HepG2 (cell line): ENCODE measurements at regions not wholly inside any gene's neighbourhood (a gene's known extent, or its start where the extent isn't known, plus 50 kb on each side); places are given as distances from the start of the nearest gene placed in this dataset.

Experiments
- ATAC-seq: fragments of 200-7000 bp; cut with Tn5 transposase; 3 replicates; pipeline ENCODE4 v1.9.1; 2020; ENCODE audit warnings: mild to moderate bottlenecking, moderate library complexity
- BruUV-seq: library from RNA; stranded (reverse); fragments of 400-500 nt; replicated peaks from 2 replicates; lab custom pipeline; 2021; lab: Mats Ljungman, UMichigan
- CTCF ChIA-PET: fragments of 300-600 bp; formaldehyde crosslinking; extraction: SDS; loops from one replicate; lab custom pipeline; 2021; ENCODE audit warnings: low total read pairs, inconsistent platforms, low intra/inter-chr PET ratio; lab: Yijun Ruan, JAX
- POLR2A ChIA-PET: fragments of 350-600 bp; sonication (Branson Sonifier 250); formaldehyde crosslinking; loops from one replicate; lab custom pipeline; 2020; ENCODE audit warnings: antibody characterized with exemption, inconsistent platforms; lab: Yijun Ruan, JAX
- DNase-seq: peaks from one replicate; pipeline ENCODE4 v3.0.0-alpha.2; 2015; ENCODE audit warnings: low spot score
- FAIRE-seq: peaks from 3 replicates; lab custom pipeline; 2011; peaks lifted over from hg19 to GRCh38; lab: Jason Lieb, UNC
- H2AFZ ChIP-seq: one replicate; pipeline ENCODE4 v1.6.1; 2011; ENCODE audit warnings: low read length, inconsistent platforms
- H3K27ac ChIP-seq: fragments of 300-600 bp; 3 replicates; pipeline ENCODE4 v1.8.0; 2011; ENCODE audit warnings: mixed run types, mild to moderate bottlenecking, mixed read lengths, low read length, inconsistent platforms; ENCODE audit not compliant: insufficient read depth; ENCODE audit errors: extremely low read length
- H3K27me3 ChIP-seq, 2 experiments: fragments of 200-600 bp in 1 of 2; 2 replicates in 1 of 2; 3 replicates in 1 of 2; pipeline versions ENCODE4 v1.6.0 to v1.8.0; 2011; ENCODE audit warnings: low read length in 2 of 2, mild to moderate bottlenecking in 2 of 2, moderate library complexity in 2 of 2, inconsistent platforms in 1 of 2; ENCODE audit not compliant: insufficient read depth in 2 of 2, control insufficient read depth in 1 of 2
- H3K36me3 ChIP-seq, 2 experiments: fragments of 200-600 bp in 1 of 2; replicated peaks in 1 of 2; 2 replicates in 1 of 2; 3 replicates in 1 of 2; pipeline versions ENCODE4 v1.5.1 to v1.8.0; 2011; ENCODE audit warnings: low read length in 2 of 2, inconsistent platforms in 1 of 2; ENCODE audit not compliant: insufficient read depth in 2 of 2, control insufficient read depth in 1 of 2
- H3K4me1 ChIP-seq: 2 replicates; pipeline ENCODE4 v1.5.1; 2012; ENCODE audit warnings: low read length, inconsistent platforms; ENCODE audit not compliant: insufficient read depth
- H3K4me2 ChIP-seq: 2 replicates; pipeline ENCODE4 v1.6.0; 2011; ENCODE audit warnings: low read depth, low read length, inconsistent platforms
- H3K4me3 ChIP-seq, 3 experiments: fragments of 200-600 bp in 1 of 3; sonication (generic), shearing (Covaris generic) in 1 of 3; replicated peaks in 1 of 3; 2 replicates each; pipeline ENCODE4 v1.5.1; 2011 to 2016; ENCODE audit warnings: low read length in 3 of 3, inconsistent platforms in 2 of 3, low read depth in 2 of 3, mild to moderate bottlenecking in 2 of 3, control low read depth in 1 of 3, mixed read lengths in 1 of 3; ENCODE audit not compliant: insufficient read depth in 1 of 3
- H3K79me2 ChIP-seq: one replicate; pipeline ENCODE4 v1.6.1; 2011; ENCODE audit warnings: low read length, inconsistent platforms; ENCODE audit not compliant: insufficient read depth
- H3K9ac ChIP-seq: 2 replicates; pipeline ENCODE4 v1.6.0; 2011; ENCODE audit warnings: mild to moderate bottlenecking, low read depth, low read length, inconsistent platforms; ENCODE audit not compliant: insufficient read depth
- H3K9me3 ChIP-seq: 2 replicates; pipeline ENCODE4 v1.5.1; 2012; ENCODE audit warnings: mild to moderate bottlenecking, low read length
- H4K20me1 ChIP-seq: 2 replicates; pipeline ENCODE4 v1.6.0; 2011; ENCODE audit warnings: inconsistent platforms, mild to moderate bottlenecking, low read length, moderate library complexity; ENCODE audit not compliant: insufficient read depth
- HOXA3 ChIP-seq: sonication (generic); formaldehyde crosslinking; IDR thresholded peaks from 2 replicates; pipeline ENCODE4 v1.5.0; 2020; ENCODE audit warnings: missing genetic modification reagents
- NR2C2 ChIP-seq: sonication (generic); formaldehyde crosslinking; IDR thresholded peaks from 2 replicates; pipeline ENCODE4 v1.4.0; 2020; ENCODE audit warnings: missing genetic modification reagents, mild to moderate bottlenecking, moderate library complexity, borderline replicate concordance
- PATZ1 ChIP-seq: sonication (generic); formaldehyde crosslinking; IDR thresholded peaks from 2 replicates; pipeline ENCODE4 v1.4.0; 2020; ENCODE audit warnings: missing genetic modification reagents
- PCBP1 ChIP-seq: fragments of 200-400 bp; formaldehyde crosslinking; IDR thresholded peaks from 2 replicates; pipeline ENCODE4 v1.6.1; 2017; ENCODE audit warnings: mild to moderate bottlenecking, low read depth, low read length, borderline replicate concordance
- POLR2AphosphoS5 ChIP-seq: IDR thresholded peaks from 2 replicates; pipeline ENCODE4 v1.6.1; 2012; ENCODE audit warnings: low read depth, low read length
- RXRB ChIP-seq: IDR thresholded peaks from 2 replicates; pipeline ENCODE4 v1.6.1; 2016; ENCODE audit warnings: borderline replicate concordance, missing genetic modification reagents, missing compliant biosample characterization
- SP140L ChIP-seq: sonication (generic); formaldehyde crosslinking; IDR thresholded peaks from 2 replicates; pipeline ENCODE4 v1.4.0; 2020; ENCODE audit warnings: missing genetic modification reagents, borderline replicate concordance
- XRCC5 ChIP-seq: fragments of 200-400 bp; formaldehyde crosslinking; optimal IDR thresholded peaks from 2 replicates; pipeline ENCODE3; 2017; ENCODE audit warnings: mild to moderate bottlenecking, low read length
- ZFP82 ChIP-seq: sonication (generic); formaldehyde crosslinking; IDR thresholded peaks from 2 replicates; pipeline ENCODE4 v1.5.1; 2020; ENCODE audit warnings: mild to moderate bottlenecking, missing genetic modification reagents, borderline replicate concordance
- ZNF33B ChIP-seq: sonication (generic); formaldehyde crosslinking; IDR thresholded peaks from 2 replicates; pipeline ENCODE4 v1.5.1; 2020; ENCODE audit warnings: mild to moderate bottlenecking, missing genetic modification reagents
- ZNF468 ChIP-seq: sonication (generic); formaldehyde crosslinking; IDR thresholded peaks from 2 replicates; pipeline ENCODE4 v1.8.0; 2022; ENCODE audit warnings: mild to moderate bottlenecking, moderate library complexity, missing genetic modification reagents
- ZNF792 ChIP-seq: IDR thresholded peaks from 2 replicates; pipeline ENCODE4 v1.6.1; 2016
- ZSCAN20 ChIP-seq: sonication (generic); formaldehyde crosslinking; IDR thresholded peaks from 2 replicates; pipeline ENCODE4 v1.4.0; 2020; ENCODE audit warnings: missing genetic modification reagents, mild to moderate bottlenecking, borderline replicate concordance
- WGBS: methylation state at CpG from one replicate; pipeline ENCODE4 v1.1.6; 2017; ENCODE audit warnings: low lambda C conversion rate; 5-methylcytosine and 5-hydroxymethylcytosine counted together
- in situ Hi-C: cut with HindIII; loops from 2 replicates; pipeline ENCODE4 v1.10.0; 2017; ENCODE audit warnings: low pct_unique_long_range_greater_than_20kb; ENCODE audit not compliant: extremely low pct_ligation_motif_present
- intact Hi-C: fragments of 100-400 bp; cut with micrococcal nuclease; formaldehyde crosslinking; loops from one replicate; pipeline ENCODE4 v1.10.0; 2022; ENCODE audit not compliant: unreplicated experiment

DNA sequence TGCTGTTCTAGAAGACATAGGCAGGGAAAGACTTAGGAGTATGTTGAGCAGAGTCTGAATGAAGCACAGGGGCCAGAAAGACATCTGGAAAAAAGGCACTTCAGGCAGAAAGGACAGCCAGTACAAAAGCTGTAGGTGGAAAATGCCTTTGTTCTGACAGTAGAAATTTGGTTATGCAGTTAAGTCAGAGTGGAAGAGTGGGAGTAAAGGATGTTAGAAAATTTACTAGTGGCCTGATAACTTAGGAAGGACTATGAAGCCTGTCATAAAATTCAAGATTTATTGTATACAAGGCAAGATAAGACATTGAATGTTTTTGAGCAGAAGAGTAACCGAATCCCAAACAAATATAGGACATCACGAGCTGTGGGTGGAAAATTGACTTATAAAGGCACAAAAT is 987.9 kb downstream of the PLA2G4A start:
- Histone ChIP-seq H3K4me3 (no peak overlapping the region), H3K4me1 (no peaks in the 10 kb centered on the region), H2AFZ (no peak overlapping the region), H3K4me2 (no peak overlapping the region), H3K27me3 (no peaks in the 10 kb centered on the region), H3K36me3 (no peaks in the 10 kb centered on the region), H4K20me1 (no peaks in the 10 kb centered on the region), H3K9me3 (peaks cover 16% of the 10 kb centered on the region; the same call in 1 of the 2 replicates), H3K27ac (no peak overlapping the region), H3K9ac (no peak overlapping the region), H3K79me2 (no peaks in the 10 kb centered on the region)
- 0% methylated on average over 2 of the region's 2 CpGs for WGBS
- ChIA-PET POLR2A (no interaction called here), CTCF (no interaction called here)
- no peak for DNase-seq
- no peak for ATAC-seq
- intact Hi-C loops, result no loop called here
- TF ChIP-seq ZNF33B (CRISPR knock-in tag) (no peak), RXRB (CRISPR knock-in tag) (no peak), PATZ1 (no peak), XRCC5 (no peak), NR2C2 (CRISPR knock-in tag) (no peak), PCBP1 (no peak), SP140L (CRISPR knock-in tag) (no peak), POLR2AphosphoS5 (no peak), ZFP82 (CRISPR knock-in tag) (no peak), HOXA3 (no peak), ZSCAN20 (CRISPR knock-in tag) (no peak), ZNF792 (CRISPR knock-in tag) (no peak), ZNF468 (no peak)
- no TSS peak for BruUV-seq
- FAIRE-seq, result no peak
- in situ Hi-C loops, result no loop called here
